ENCODE measurements at regions not wholly inside any gene's neighbourhood (a gene's known extent, or its start where the extent isn't known, plus 50 kb on each side); places are given as distances from the start of the nearest gene placed in this dataset.

DNA sequence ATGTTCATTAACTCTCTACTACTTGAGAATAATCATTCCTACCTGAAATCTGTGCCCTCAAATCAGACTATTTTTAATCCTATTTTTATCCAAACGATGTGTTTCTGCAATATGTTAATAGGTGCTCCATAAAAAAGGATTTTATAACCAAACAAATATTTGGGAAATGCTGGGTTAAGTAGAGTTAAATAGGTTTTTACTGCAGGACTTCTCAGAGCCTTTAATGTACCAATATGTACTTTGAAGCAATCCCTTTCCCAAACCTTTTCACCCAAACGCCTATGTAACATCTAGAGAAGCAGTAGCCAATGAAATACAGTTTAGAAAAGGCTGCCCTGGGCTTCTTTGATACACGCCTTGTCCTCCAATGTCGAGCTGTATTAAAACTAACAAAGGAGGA is 182.5 kb downstream of the SP3 start:
- no peak for DNase-seq

DNA sequence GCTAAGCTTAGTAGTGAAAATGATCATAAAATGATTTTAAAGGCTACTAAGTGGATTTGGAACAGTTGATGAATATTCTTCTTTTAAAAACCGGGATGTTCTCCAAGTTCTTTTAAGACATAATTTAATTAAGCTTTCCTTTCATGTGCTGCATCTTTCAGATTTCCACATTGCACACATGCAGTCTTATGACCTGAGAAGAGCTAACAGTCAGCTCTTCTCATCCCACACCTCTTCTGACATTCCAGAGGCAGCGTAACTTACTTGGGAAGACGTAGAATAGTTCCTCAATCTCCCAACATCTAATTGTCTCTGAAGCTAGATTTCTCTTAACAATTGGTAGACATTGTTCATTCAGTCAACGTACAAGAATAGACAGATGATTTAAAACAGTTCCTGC is 181.8 kb downstream of the SP3 start:
- no peak for DNase-seq

GRCh38 chr2:173785813-173786212 is 179.4 kb downstream of the SP3 start:
- no peak for DNase-seq

DNA sequence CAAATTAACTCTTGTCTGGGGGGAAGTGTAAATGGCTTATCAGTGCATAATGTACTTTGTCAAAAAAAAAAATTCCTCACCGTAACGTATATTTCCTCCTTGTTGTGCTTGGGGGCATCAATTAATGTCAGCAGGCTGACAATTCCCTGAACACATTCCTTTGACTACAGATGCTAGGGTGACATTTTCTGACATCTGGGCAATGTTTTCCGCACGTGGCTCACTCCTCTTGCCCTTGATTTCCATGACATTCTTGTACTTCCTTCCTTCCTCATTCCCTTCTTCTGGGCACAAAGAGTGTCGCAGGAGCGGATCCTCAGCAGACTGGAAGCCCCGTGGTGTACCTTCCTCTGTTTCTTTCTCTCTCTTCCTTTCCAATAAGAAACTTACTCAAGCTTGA is 173.7 kb downstream of the SP3 start:
- DNase-seq = no peak

DNA sequence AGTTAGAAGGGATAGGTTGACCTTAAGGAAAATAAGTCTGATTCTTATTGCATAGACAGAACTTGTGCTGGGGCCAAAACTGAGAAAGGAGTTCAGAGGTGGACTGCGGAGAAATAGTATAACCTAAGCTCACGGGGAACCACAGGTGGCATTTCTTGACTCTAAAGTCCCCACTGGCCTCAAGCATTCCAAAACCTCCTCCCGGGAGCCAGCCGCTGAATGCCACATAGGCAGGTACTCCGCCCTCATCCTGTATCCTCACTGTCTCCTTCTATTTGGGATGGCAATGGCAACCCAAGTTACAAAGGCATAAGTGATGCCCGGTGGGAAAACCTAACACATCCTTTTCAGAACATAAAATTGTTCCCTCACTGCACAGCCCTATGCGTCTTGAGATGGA is 173.0 kb downstream of the SP3 start:
- no peak for DNase-seq

DNA sequence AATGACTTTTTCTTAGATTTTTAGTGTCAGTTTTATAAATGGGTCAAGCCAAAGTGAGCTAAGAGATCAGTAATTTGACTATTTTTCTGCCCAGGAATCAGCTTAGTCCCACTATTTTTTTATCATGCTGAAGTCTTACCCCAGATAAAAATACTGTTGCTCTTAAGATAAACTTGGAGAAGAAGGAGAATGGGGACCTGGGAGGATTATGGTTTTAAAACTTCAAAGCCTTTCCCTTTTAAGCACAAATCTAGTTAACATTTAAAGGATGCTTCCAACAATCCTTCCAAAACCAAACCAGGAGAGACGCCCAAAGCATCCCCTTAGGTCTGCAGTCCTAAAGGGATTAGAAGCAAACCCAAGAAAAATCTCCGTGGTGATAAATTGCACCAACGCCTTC is 172.4 kb downstream of the SP3 start:
- no peak for DNase-seq

GRCh38 chr2:173793709-173794565 is 171.2 kb downstream of the SP3 start:
- no peak for DNase-seq

DNA sequence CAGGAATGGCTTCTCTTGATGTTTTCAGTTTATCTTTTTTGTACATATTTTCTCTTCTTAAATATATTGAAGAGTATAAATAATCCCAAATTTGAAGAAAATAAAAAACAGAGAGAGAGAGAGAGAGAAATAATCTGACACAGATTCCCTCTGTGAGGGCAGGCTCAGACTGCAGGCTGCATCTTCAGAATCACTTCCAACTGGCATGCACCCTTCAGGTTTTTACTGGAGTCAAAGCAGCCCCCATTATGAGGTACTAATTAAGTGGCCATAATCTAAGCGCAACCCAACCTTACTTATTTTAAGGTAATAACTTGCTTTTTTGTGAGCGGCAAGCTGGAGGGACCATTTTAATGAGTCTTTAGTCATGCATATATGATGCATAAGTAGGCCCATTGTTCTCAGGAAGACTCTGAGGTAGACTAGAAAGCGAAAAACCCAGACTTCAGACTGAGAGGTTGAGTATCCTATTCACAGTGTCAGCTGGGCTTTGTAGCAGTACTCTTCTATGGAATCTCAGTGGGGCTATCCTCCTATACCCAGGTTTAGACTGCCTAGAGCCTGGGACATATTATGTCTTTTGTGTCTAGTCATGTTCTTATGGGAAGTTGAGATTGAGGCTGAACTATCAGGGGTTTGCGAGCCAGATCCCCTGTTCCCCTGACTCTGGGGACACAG is 167.4 kb downstream of the SP3 start:
- no peak for DNase-seq

GRCh38 chr2:173802518-173802917 is 162.7 kb downstream of the SP3 start:
- DNase-seq = no peak

GRCh38 chr2:173803449-173803848 is 161.7 kb downstream of the SP3 start:
- no peak for DNase-seq

DNA sequence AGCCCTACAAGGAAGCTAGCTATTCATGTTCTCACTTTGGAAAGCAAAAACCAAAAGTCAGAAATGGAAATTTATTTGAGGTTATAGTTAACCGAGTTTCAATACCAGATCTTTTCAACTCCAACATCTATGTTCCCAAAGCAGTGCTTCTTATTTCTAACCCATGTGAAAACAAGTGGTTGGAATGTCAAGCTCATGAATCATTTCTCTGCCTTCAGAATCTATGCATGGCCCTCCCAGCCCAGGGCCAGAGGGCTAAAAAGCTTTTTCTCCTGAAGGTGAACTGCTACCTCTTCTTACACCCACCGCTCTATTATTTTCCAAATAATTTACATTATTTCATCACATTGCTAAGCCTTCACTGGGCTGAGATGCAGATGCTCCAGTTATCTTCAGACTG is 158.4 kb downstream of the SP3 start:
- DNase-seq = no peak

DNA sequence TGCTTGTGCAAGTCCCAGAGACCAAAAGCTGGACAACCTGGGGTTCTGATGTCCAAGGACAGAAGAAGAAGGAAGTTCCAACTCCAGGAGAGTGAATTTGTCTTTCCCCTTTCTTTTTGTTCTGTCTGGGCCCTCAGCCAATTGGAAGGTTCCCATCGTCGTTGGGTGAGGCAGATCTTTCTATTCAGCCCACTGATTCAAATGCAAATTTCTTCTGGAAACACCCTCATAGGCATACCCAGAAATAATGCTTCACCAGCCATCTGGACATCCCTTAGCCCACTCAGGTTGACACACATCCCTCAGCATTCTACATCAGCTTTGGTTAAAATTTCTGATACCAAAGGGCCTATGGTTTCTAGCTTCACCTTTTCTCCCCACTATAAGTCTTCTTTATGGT is 156.5 kb downstream of the SP3 start:
- no peak for DNase-seq

GRCh38 chr2:173812321-173812720 is 152.9 kb downstream of the SP3 start:
- no peak for DNase-seq

GRCh38 chr2:173814306-173814705 is 150.9 kb downstream of the SP3 start:
- DNase-seq = no peak

- no peak for DNase-seq
Measured at GRCh38 chr2:173815772-173816171, 149.4 kb downstream of the SP3 start.

- DNase-seq = no peak
Measured at GRCh38 chr2:173817582-173817981, 147.6 kb downstream of the SP3 start.

GRCh38 chr2:173818285-173818684 is 146.9 kb downstream of the SP3 start:
- DNase-seq = no peak

DNA sequence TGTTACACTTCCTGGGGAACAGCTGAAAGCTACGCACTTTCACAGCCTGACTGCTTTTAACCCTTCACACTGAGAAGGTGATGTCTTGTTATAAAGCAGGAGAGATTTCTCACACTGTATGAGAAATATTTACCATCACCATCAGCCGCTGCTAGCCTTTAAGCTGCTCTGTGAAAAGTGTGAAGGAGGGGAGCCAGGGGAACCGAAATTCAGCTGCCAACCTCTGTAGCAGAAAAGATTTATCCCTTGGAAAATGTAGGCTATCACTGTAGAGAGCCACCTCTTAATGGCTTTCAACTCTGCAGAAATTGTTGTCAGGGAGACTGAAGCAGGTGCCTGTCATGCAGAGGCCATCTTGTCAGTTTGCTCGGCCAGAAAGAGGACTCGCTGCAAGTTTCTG is 145.3 kb downstream of the SP3 start:
- no peak for DNase-seq

- no peak for DNase-seq
Measured at GRCh38 chr2:173821451-173821850, 143.7 kb downstream of the SP3 start.

- no peak for DNase-seq
Measured at GRCh38 chr2:173822889-173823542, 142.2 kb downstream of the SP3 start.

- DNase-seq = no peak
Measured at GRCh38 chr2:173823543-173823939, 141.6 kb downstream of the SP3 start.

GRCh38 chr2:173828189-173829142 is 136.7 kb downstream of the SP3 start:
- no peak for DNase-seq

DNA sequence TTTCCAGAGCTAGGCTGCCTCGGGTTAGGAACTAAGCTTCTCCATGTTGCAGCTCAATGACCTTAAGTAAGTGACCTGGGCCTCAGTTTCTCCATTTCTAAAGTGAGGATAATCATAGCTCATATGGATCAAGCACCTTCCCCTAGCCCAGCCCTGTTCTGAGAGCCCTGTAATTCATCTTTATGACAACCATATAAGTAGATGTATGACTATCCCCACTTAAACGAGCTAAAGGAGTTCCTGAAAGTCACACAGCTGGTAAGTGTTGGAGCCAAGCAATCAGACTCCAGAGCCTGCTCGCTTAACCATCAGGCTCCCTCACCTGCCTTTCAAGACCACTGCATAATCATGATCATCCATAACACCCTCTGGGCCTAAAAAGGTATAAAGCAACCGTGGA is 135.4 kb downstream of the SP3 start:
- DNase-seq = no peak
